HL-60 (cell line): ENCODE measurements at regions not wholly inside any gene's neighbourhood (a gene's known extent, or its start where the extent isn't known, plus 50 kb on each side); places are given as distances from the start of the nearest gene placed in this dataset.

Experiments
- DNase-seq, 2 experiments: peaks; one replicate each; pipeline ENCODE4 v3.0.0-alpha.2; 2010 to 2020; ENCODE audit warnings: low read depth in 1 of 2, low spot score in 1 of 2
- H3K27ac ChIP-seq: fragments of 250-450 bp; sonication (Bioruptor Pico); replicated peaks from 2 replicates; pipeline ENCODE4 v1.5.1; 2020; ENCODE audit warnings: mild to moderate bottlenecking, moderate library complexity
- H3K27me3 ChIP-seq: fragments of 250-450 bp; sonication (Bioruptor Pico); 2 replicates; pipeline ENCODE4 v1.5.1; 2021; ENCODE audit warnings: mild to moderate bottlenecking, moderate library complexity; ENCODE audit not compliant: insufficient read depth, poor library complexity, severe bottlenecking
- H3K4me3 ChIP-seq: replicated peaks from 2 replicates; pipeline ENCODE4 v1.5.1; 2011; ENCODE audit warnings: mild to moderate bottlenecking, control low read depth, low read length; ENCODE audit not compliant: insufficient read depth
- CTCF ChIP-seq: IDR thresholded peaks from one replicate; pipeline ENCODE4 v1.5.1; 2011; ENCODE audit warnings: low read length, control low read depth, inconsistent platforms; ENCODE audit not compliant: insufficient read depth
- GABPA ChIP-seq: IDR thresholded peaks from 2 replicates; pipeline ENCODE4 v1.6.1; 2012; ENCODE audit warnings: low read depth
- POLR2AphosphoS5 ChIP-seq: IDR thresholded peaks from 2 replicates; pipeline ENCODE4 v1.6.1; 2012; ENCODE audit warnings: low read depth
- REST ChIP-seq: IDR thresholded peaks from 2 replicates; pipeline ENCODE4 v1.6.1; 2012; ENCODE audit warnings: low read depth; ENCODE audit not compliant: insufficient replicate concordance
- SPI1 ChIP-seq: IDR thresholded peaks from 2 replicates; pipeline ENCODE4 v1.6.1; 2012; ENCODE audit warnings: low read depth, mild to moderate bottlenecking, borderline replicate concordance

GRCh38 chr5:8826508-8826907, 719.4 kb downstream of the SEMA5A start:
- H3K4me3 ChIP-seq: no peak overlapping the region
- H3K27ac ChIP-seq: no peak overlapping the region
- TF ChIP-seq CTCF (no peak), SPI1 (no peak), GABPA (no peak), POLR2AphosphoS5 (no peak), REST (no peak)
- DNase-seq: no peak
- no peaks in the 10 kb centered on the region for H3K27me3 ChIP-seq

- H3K27me3 ChIP-seq: no peaks in the 10 kb centered on the region
- no peak for DNase-seq
- TF ChIP-seq CTCF (no peak), POLR2AphosphoS5 (no peak), REST (no peak), GABPA (no peak), SPI1 (no peak)
- H3K4me3 ChIP-seq: no peak overlapping the region
- no peak overlapping the region for H3K27ac ChIP-seq
These were observed 718.2 kb downstream of the SEMA5A start for GRCh38 chr5:8827696-8828095.

- no peak for DNase-seq
- TF ChIP-seq GABPA (no peak), SPI1 (no peak), REST (no peak), CTCF (no peak), POLR2AphosphoS5 (no peak)
- Histone ChIP-seq H3K27ac (no peak overlapping the region), H3K27me3 (no peaks in the 10 kb centered on the region), H3K4me3 (no peak overlapping the region)
These were observed 717.1 kb downstream of the SEMA5A start for GRCh38 chr5:8828596-8829322.
